Right lobe of liver (tissue), 4 donors: ENCODE measurements at regions not wholly inside any gene's neighbourhood (a gene's known extent, or its start where the extent isn't known, plus 50 kb on each side); places are given as distances from the start of the nearest gene placed in this dataset.

Source experiments
- POLR2A ChIP-seq: fragments of 450-650 bp; IDR thresholded peaks from one replicate; pipeline ENCODE4 v1.6.1; 2017; ENCODE audit warnings: antibody characterized with exemption, mild to moderate bottlenecking
- TF ChIP-seq, protein P1 (sequence below), 4 donors: fragments of 200-600 bp in 3 of 4; fragments of 450-650 bp in 1 of 4; IDR thresholded peaks; one replicate each; pipeline versions ENCODE4 v1.5.1 to v1.8.0; 2016 to 2022; ENCODE audit warnings: antibody characterized with exemption in 4 of 4, mild to moderate bottlenecking in 2 of 4
- donor health status: DM: no; HTN: no; CAD: no.
- donor health status: DM: no; HTN: no; CAD: no.
- donor health status: DM: no; HTN: yes; CAD: no.

DNA sequence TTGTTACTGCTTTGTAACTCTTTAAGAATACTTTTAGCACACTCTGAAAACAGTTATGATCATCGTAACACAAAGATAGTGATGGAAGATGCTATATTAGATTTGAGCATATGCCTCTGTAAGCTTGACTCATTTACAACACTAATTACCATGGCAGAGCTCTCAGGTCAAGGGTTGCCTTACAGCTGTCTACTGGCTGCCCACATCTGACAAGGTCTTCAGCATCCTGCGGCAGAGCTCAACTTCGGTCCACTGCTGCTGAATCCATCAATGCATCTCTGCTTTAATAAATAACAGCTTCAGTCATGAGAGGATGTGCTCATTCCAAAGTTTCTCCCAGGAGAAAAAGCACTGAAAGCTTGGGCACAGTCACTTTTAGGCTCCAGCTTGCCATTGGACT, 449.4 kb downstream of the RASEF start:
- TF ChIP-seq, protein P1, sequence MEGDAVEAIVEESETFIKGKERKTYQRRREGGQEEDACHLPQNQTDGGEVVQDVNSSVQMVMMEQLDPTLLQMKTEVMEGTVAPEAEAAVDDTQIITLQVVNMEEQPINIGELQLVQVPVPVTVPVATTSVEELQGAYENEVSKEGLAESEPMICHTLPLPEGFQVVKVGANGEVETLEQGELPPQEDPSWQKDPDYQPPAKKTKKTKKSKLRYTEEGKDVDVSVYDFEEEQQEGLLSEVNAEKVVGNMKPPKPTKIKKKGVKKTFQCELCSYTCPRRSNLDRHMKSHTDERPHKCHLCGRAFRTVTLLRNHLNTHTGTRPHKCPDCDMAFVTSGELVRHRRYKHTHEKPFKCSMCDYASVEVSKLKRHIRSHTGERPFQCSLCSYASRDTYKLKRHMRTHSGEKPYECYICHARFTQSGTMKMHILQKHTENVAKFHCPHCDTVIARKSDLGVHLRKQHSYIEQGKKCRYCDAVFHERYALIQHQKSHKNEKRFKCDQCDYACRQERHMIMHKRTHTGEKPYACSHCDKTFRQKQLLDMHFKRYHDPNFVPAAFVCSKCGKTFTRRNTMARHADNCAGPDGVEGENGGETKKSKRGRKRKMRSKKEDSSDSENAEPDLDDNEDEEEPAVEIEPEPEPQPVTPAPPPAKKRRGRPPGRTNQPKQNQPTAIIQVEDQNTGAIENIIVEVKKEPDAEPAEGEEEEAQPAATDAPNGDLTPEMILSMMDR (IDR thresholded peaks at IDR 0.05), result no peak
- TF ChIP-seq POLR2A, result no peak
